ENCODE measurements at regions not wholly inside any gene's neighbourhood (a gene's known extent, or its start where the extent isn't known, plus 50 kb on each side); places are given as distances from the start of the nearest gene placed in this dataset.

DNA sequence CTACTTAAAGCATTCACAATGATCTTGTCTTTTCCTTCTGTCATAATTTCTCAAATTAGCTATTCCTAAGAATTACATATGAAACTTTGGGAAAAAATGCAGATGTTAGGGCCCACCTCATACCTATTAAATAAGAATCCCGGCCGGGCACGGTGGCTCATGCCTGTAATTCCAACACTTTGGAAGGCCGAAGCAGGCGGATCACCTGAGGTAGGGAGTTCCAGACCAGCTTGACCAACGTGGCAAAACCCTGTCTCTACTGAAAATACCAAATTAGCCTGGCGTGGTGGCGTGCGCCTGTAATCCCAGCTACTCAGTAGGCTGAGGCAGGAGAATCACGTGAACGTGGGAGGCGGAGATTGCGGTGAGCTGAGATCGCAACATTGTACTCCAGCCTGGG is 158.4 kb upstream of the TLL1 start:
- Histone ChIP-seq H3K9me3 (peaks cover 0 to 3% (median 0%) of the 10 kb centered on the region in 4 donors), H3K4me3 (no peak overlapping the region), H3K27me3 (no peaks in the 10 kb centered on the region), H3K4me1 (no peaks in the 10 kb centered on the region), H3K27ac (no peak overlapping the region), H3K36me3 (no peaks in the 10 kb centered on the region)
- TF ChIP-seq CTCF (IDR thresholded peaks at IDR 0.05) (no peak), POLR2A (IDR thresholded peaks at IDR 0.05) (no peak)
- DNase-seq, result no peak

DNA sequence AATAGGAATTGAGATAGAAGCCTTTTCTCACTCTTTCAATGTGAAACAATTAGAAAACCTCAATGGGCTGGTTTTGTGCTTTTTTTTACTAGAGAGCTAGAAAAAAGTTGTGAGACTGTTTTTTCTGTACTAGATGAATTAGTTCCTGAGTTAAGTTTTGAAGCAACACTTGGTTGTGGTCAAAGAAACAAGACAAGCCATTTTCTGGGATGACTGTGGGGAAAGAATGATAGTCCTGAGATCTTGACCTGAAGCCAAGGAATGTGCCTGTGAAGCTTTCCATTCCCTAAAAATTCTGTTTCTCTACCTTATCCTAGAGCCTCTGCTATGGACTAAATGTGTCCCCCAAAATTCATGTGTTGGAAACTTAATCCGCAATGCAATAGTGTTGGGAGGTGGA is 157.8 kb upstream of the TLL1 start:
- no peaks in the 10 kb centered on the region for H3K4me1 ChIP-seq
- no peak for DNase-seq
- no peaks in the 10 kb centered on the region for H3K27me3 ChIP-seq
- no peak overlapping the region for H3K27ac ChIP-seq
- no peak for TF ChIP-seq CTCF (IDR thresholded peaks at IDR 0.05)
- no peak for TF ChIP-seq POLR2A (IDR thresholded peaks at IDR 0.05)
- no peak overlapping the region for H3K4me3 ChIP-seq
- H3K36me3 ChIP-seq, result no peaks in the 10 kb centered on the region
- peaks cover 0 to 3% (median 0%) of the 10 kb centered on the region in 4 donors for H3K9me3 ChIP-seq

GRCh38 chr4:165715989-165716388 is 157.0 kb upstream of the TLL1 start:
- no peaks in the 10 kb centered on the region for H3K36me3 ChIP-seq
- no peak for DNase-seq
- no peaks in the 10 kb centered on the region for H3K4me1 ChIP-seq

DNA sequence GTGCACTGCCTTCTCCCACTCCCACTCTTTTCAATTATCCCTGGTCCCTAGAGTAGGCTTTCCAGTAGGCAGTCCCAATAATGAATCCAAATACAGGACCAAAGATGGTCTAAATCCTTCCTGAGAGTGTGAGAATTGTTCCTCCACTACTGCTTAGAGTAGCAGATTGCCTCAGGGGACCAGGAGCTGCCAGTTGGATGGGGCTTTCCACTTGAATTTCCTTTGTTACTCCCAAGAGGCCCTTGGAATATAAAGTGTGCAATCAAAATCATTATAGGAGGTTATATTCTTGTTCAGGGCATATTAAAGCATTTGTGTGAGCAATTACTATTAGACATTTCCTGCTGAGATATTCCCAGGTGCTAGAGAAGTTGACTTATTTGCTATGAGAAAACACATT is 156.6 kb upstream of the TLL1 start:
- no peak for TF ChIP-seq CTCF (IDR thresholded peaks at IDR 0.05)
- no peak for TF ChIP-seq POLR2A (IDR thresholded peaks at IDR 0.05)
- Histone ChIP-seq H3K36me3 (no peaks in the 10 kb centered on the region), H3K4me1 (no peaks in the 10 kb centered on the region), H3K27ac (no peak overlapping the region), H3K9me3 (peaks cover 0 to 3% (median 0%) of the 10 kb centered on the region in 4 donors), H3K4me3 (no peak overlapping the region), H3K27me3 (no peaks in the 10 kb centered on the region)
- DNase-seq, result no peak

More at GRCh38 chr4:165715989-165716388, 157.0 kb upstream of the TLL1 start:
- H3K27me3 ChIP-seq, result no peaks in the 10 kb centered on the region
- H3K4me3 ChIP-seq, result no peak overlapping the region
- TF ChIP-seq CTCF (IDR thresholded peaks at IDR 0.05) (no peak), POLR2A (IDR thresholded peaks at IDR 0.05) (no peak)
- H3K9me3 ChIP-seq, result peaks cover 0 to 3% (median 0%) of the 10 kb centered on the region in 4 donors
- no peak overlapping the region for H3K27ac ChIP-seq

GRCh38 chr4:165718660-165719059 is 154.4 kb upstream of the TLL1 start:
- no peak overlapping the region for H3K27ac ChIP-seq
- H3K4me1 ChIP-seq, result no peaks in the 10 kb centered on the region
- DNase-seq, result no peak
- TF ChIP-seq CTCF (IDR thresholded peaks at IDR 0.05) (no peak), POLR2A (IDR thresholded peaks at IDR 0.05) (no peak)
- H3K9me3 ChIP-seq, result peaks cover 0 to under 1% (median 0%) of the 10 kb centered on the region in 4 donors
- H3K27me3 ChIP-seq, result no peaks in the 10 kb centered on the region
- H3K36me3 ChIP-seq, result no peaks in the 10 kb centered on the region
- no peak overlapping the region for H3K4me3 ChIP-seq

Data from Peyer's patch (tissue), 4 donors.